IMR-90 (cell line): ENCODE measurements at regions not wholly inside any gene's neighbourhood (a gene's known extent, or its start where the extent isn't known, plus 50 kb on each side); places are given as distances from the start of the nearest gene placed in this dataset.

Experiments used
- ATAC-seq: fragments of 200-7000 bp; cut with Tn5 transposase; 2 replicates; pipeline ENCODE4 v1.9.1; 2020; ENCODE audit warnings: low read depth, mild to moderate bottlenecking, moderate library complexity
- BruUV-seq: library from RNA; stranded (reverse); fragments of 400-500 nt; replicated peaks from 2 replicates; lab custom pipeline; 2021; lab: Mats Ljungman, UMichigan
- CTCF ChIA-PET: fragments of 300-600 bp; formaldehyde crosslinking; extraction: SDS; loops from one replicate; lab custom pipeline; 2021; ENCODE audit warnings: antibody characterized with exemption; lab: Yijun Ruan, JAX
- POLR2A ChIA-PET: fragments of 300-600 bp; sonication (Branson Sonifier 250); formaldehyde crosslinking; loops from one replicate; lab custom pipeline; 2022; ENCODE audit warnings: antibody characterized with exemption; ENCODE audit not compliant: unreplicated experiment; lab: Charles Lee
- DNase-seq: peaks from one replicate; pipeline ENCODE4 v3.0.0; 2013
- H2AFZ ChIP-seq: replicated peaks from 2 replicates; pipeline ENCODE3; 2013; ENCODE audit warnings: low read length, mild to moderate bottlenecking; ENCODE audit not compliant: poor library complexity
- H2AK5ac ChIP-seq: 2 replicates; pipeline ENCODE4 v1.6.1; 2013; ENCODE audit warnings: low read depth, low read length, inconsistent platforms
- H2AK9ac ChIP-seq: replicated peaks from 2 replicates; pipeline ENCODE3; 2013; ENCODE audit warnings: mild to moderate bottlenecking, low read depth, low read length, moderate library complexity; ENCODE audit not compliant: poor library complexity
- H2BK120ac ChIP-seq: 2 replicates; pipeline ENCODE4 v1.6.1; 2013; ENCODE audit warnings: low read depth, low read length, inconsistent platforms
- H2BK15ac ChIP-seq: 3 replicates; pipeline ENCODE4 v1.6.1; 2013; ENCODE audit warnings: low read depth, low read length, inconsistent platforms
- H2BK20ac ChIP-seq: 2 replicates; pipeline ENCODE4 v1.6.1; 2013; ENCODE audit warnings: low read depth, mild to moderate bottlenecking, inconsistent platforms, low read length, moderate library complexity
- H2BK5ac ChIP-seq: 2 replicates; pipeline ENCODE4 v1.6.1; 2013; ENCODE audit warnings: mild to moderate bottlenecking, low read depth, low read length, inconsistent platforms; ENCODE audit not compliant: poor library complexity, severe bottlenecking
- H3K14ac ChIP-seq: replicated peaks from 2 replicates; pipeline ENCODE4 v1.6.1; 2013; ENCODE audit warnings: low read depth, low read length, inconsistent platforms
- H3K18ac ChIP-seq: 2 replicates; pipeline ENCODE4 v1.6.1; 2013; ENCODE audit warnings: low read depth, low read length, control low read depth
- H3K23ac ChIP-seq: 2 replicates; pipeline ENCODE4 v1.6.1; 2013; ENCODE audit warnings: low read depth, low read length, inconsistent platforms
- H3K27ac ChIP-seq: 2 replicates; pipeline ENCODE4 v1.5.1; 2013; ENCODE audit warnings: mild to moderate bottlenecking, control low read depth, low read length; ENCODE audit not compliant: insufficient read depth
- H3K27me3 ChIP-seq: 2 replicates; pipeline ENCODE4 v1.6.1; 2013; ENCODE audit warnings: low read length; ENCODE audit not compliant: control insufficient read depth, insufficient read depth
- H3K36me3 ChIP-seq: 2 replicates; pipeline ENCODE4 v1.6.1; 2013; ENCODE audit warnings: low read length, mixed read lengths; ENCODE audit not compliant: control insufficient read depth, insufficient read depth
- H3K4ac ChIP-seq: 2 replicates; pipeline ENCODE4 v1.6.1; 2013; ENCODE audit warnings: low read depth, low read length, inconsistent platforms
- H3K4me1 ChIP-seq: 2 replicates; pipeline ENCODE4 v1.6.1; 2013; ENCODE audit warnings: low read length, mixed read lengths; ENCODE audit not compliant: control insufficient read depth, insufficient read depth
- H3K4me2 ChIP-seq: 2 replicates; pipeline ENCODE4 v1.6.1; 2013; ENCODE audit warnings: low read depth, mild to moderate bottlenecking, control low read depth, low read length, moderate library complexity
- H3K4me3 ChIP-seq: 2 replicates; pipeline ENCODE4 v1.5.1; 2013; ENCODE audit warnings: low read depth, mild to moderate bottlenecking, control low read depth, low read length, moderate library complexity; ENCODE audit not compliant: insufficient read depth
- H3K56ac ChIP-seq: 2 replicates; pipeline ENCODE4 v1.6.1; 2013; ENCODE audit warnings: low read length, inconsistent platforms; ENCODE audit not compliant: insufficient read depth; ENCODE audit errors: extremely low read depth
- H3K79me1 ChIP-seq, 2 experiments: 2 replicates each; pipeline ENCODE4 v1.6.1; 2013; ENCODE audit warnings: low read length in 2 of 2, inconsistent platforms in 1 of 2, low read depth in 1 of 2
- H3K9ac ChIP-seq: 2 replicates; pipeline ENCODE4 v1.6.1; 2013; ENCODE audit warnings: low read depth, low read length, control low read depth
- H3K9me1 ChIP-seq: 2 replicates; pipeline ENCODE4 v1.6.1; 2013; ENCODE audit warnings: low read length, inconsistent platforms; ENCODE audit not compliant: insufficient read depth
- H3K9me3 ChIP-seq: 2 replicates; pipeline ENCODE4 v1.6.1; 2013; ENCODE audit warnings: low read length; ENCODE audit not compliant: control insufficient read depth, insufficient read depth
- H4K20me1 ChIP-seq: 2 replicates; pipeline ENCODE4 v1.6.1; 2013; ENCODE audit warnings: low read length, inconsistent platforms; ENCODE audit not compliant: insufficient read depth
- H4K5ac ChIP-seq: 2 replicates; pipeline ENCODE4 v1.6.1; 2013; ENCODE audit warnings: mild to moderate bottlenecking, low read depth, low read length, control low read depth
- H4K8ac ChIP-seq, 2 experiments: 2 replicates each; pipeline ENCODE4 v1.6.1; 2013; ENCODE audit warnings: low read depth in 2 of 2, low read length in 2 of 2, control low read depth in 1 of 2, inconsistent platforms in 1 of 2
- H4K91ac ChIP-seq: 2 replicates; pipeline ENCODE4 v1.6.1; 2013; ENCODE audit warnings: low read depth, low read length, inconsistent platforms; ENCODE audit not compliant: insufficient read depth
- BHLHE40 ChIP-seq: fragments of 150-350 bp; IDR thresholded peaks from 2 replicates; pipeline ENCODE4 v1.6.1; 2016; ENCODE audit warnings: mild to moderate bottlenecking, low read depth, low read length
- CEBPB ChIP-seq: IDR thresholded peaks from 2 replicates; pipeline ENCODE4 v1.6.1; 2012; ENCODE audit warnings: low read depth, low read length, improper control_type of control experiment
- CHD1 ChIP-seq: IDR thresholded peaks from 2 replicates; pipeline ENCODE4 v1.6.1; 2012; ENCODE audit warnings: low read depth, low read length, improper control_type of control experiment
- FOS ChIP-seq: fragments of 150-350 bp; IDR thresholded peaks from 2 replicates; pipeline ENCODE4 v1.6.1; 2016; ENCODE audit warnings: low read depth, low read length
- MAFK ChIP-seq: IDR thresholded peaks from 2 replicates; pipeline ENCODE4 v1.6.1; 2012; ENCODE audit warnings: low read depth, low read length, improper control_type of control experiment
- MAZ ChIP-seq: IDR thresholded peaks from 2 replicates; pipeline ENCODE4 v1.6.1; 2012; ENCODE audit warnings: low read depth, mild to moderate bottlenecking, low read length, improper control_type of control experiment, moderate library complexity, borderline replicate concordance
- MXI1 ChIP-seq: IDR thresholded peaks from 2 replicates; pipeline ENCODE4 v1.6.1; 2012; ENCODE audit warnings: low read depth, mild to moderate bottlenecking, low read length, moderate library complexity, borderline replicate concordance
- NFE2L2 ChIP-seq: fragments of 150-350 bp; IDR thresholded peaks from 2 replicates; pipeline ENCODE4 v1.6.1; 2016; ENCODE audit warnings: low read depth, mild to moderate bottlenecking, low read length
- POLR2A ChIP-seq: IDR thresholded peaks from 2 replicates; pipeline ENCODE4 v1.6.1; 2012; ENCODE audit warnings: mild to moderate bottlenecking, low read depth, low read length
- RAD21 ChIP-seq: IDR thresholded peaks from 2 replicates; pipeline ENCODE4 v1.6.1; 2012; ENCODE audit warnings: low read length, improper control_type of control experiment
- RCOR1 ChIP-seq: IDR thresholded peaks from 2 replicates; pipeline ENCODE4 v1.6.1; 2012; ENCODE audit warnings: mild to moderate bottlenecking, low read length, improper control_type of control experiment; ENCODE audit not compliant: insufficient replicate concordance
- RFX5 ChIP-seq: IDR thresholded peaks from 2 replicates; pipeline ENCODE4 v1.8.0; 2012; ENCODE audit warnings: low read depth, mild to moderate bottlenecking, low read length, moderate library complexity
- SMC3 ChIP-seq: fragments of 150-350 bp; IDR thresholded peaks from 2 replicates; pipeline ENCODE4 v1.6.1; 2016; ENCODE audit warnings: low read depth, mild to moderate bottlenecking, antibody characterized with exemption, low read length, moderate library complexity
- WGBS, 2 experiments: methylation state at CpG; one replicate each; pipeline versions ENCODE4 v1.1.5 to v1.1.7; 2013; ENCODE audit warnings: missing lambda C conversion rate in 2 of 2; ENCODE audit not compliant: insufficient read length in 1 of 2; ENCODE audit errors: extremely low coverage in 2 of 2; 5-methylcytosine and 5-hydroxymethylcytosine counted together
- dilution Hi-C: fragments of 300-500 bp; cut with HindIII; formaldehyde crosslinking; loops from one replicate; pipeline ENCODE4 v1.14.3; 2018; ENCODE audit warnings: low sequenced_read_pairs; ENCODE audit not compliant: unreplicated experiment
- in situ Hi-C: fragments of 300-500 bp; cut with MboI; formaldehyde crosslinking; loops from 3 replicates; pipeline ENCODE4 v1.14.3; 2019; ENCODE audit warnings: low sequenced_read_pairs, inconsistent platforms, mixed read lengths
- intact Hi-C: fragments of 100-400 bp; cut with micrococcal nuclease; formaldehyde crosslinking; loops from 2 replicates; pipeline ENCODE4 v1.10.0; 2022
- TF ChIP-seq, protein P1 (sequence below): fragments of 150-350 bp; IDR thresholded peaks from 2 replicates; pipeline ENCODE4 v1.6.1; 2016; ENCODE audit warnings: low read depth, mild to moderate bottlenecking, low read length, moderate library complexity, borderline replicate concordance
- TF ChIP-seq, protein P2 (sequence below): fragments of 150-350 bp; IDR thresholded peaks from 2 replicates; pipeline ENCODE4 v1.6.1; 2017; ENCODE audit warnings: mild to moderate bottlenecking, antibody characterized with exemption, low read length, low read depth
- TF ChIP-seq, protein P3 (sequence below): conservative IDR thresholded peaks from 2 replicates; pipeline ENCODE4 v1.5.1; 2012; ENCODE audit warnings: mild to moderate bottlenecking, low read depth, low read length, improper control_type of control experiment

DNA sequence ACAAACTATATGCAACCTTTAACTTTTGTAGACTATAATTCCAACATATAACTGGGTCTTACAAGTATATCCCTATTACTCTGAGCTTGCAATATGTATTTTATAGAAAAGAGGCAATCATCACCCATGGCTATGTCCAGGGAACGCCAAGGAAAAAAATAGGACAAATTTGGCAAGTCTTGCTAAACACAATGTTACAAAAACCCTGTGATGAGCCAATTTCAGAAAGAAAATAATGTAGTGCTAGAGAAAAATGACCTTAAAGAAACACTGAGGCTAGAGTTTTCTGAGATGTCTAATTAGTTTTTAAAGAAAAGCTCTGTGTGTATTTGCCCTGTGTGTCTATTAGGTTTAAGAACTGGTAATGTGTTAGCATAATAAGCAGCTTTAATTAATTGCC lies 68.0 kb upstream of the FREM2 start:
- Histone ChIP-seq H2AK5ac (no peak overlapping the region), H2BK20ac (no peak overlapping the region), H2AFZ (no peak overlapping the region), H3K56ac (no peak overlapping the region), H3K4me2 (no peak overlapping the region), H3K36me3 (no peaks in the 10 kb centered on the region), H3K4me3 (no peak overlapping the region), H3K18ac (no peak overlapping the region), H4K91ac (no peak overlapping the region), H4K5ac (no peak overlapping the region), H3K9me3 (no peaks in the 10 kb centered on the region), H2AK9ac (no peak overlapping the region), H3K27ac (no peak overlapping the region), H4K20me1 (no peaks in the 10 kb centered on the region), H3K9me1 (no peaks in the 10 kb centered on the region), H3K23ac (no peak overlapping the region), H2BK5ac (no peak overlapping the region), H3K4ac (no peak overlapping the region), H3K4me1 (no peaks in the 10 kb centered on the region), H3K79me1 (no peaks in the 10 kb centered on the region), H4K8ac (no peak overlapping the region), H3K27me3 (no peaks in the 10 kb centered on the region), H2BK120ac (no peak overlapping the region), H3K9ac (no peak overlapping the region), H2BK15ac (no peak overlapping the region), H3K14ac (no peak overlapping the region)
- intact Hi-C loops: no loop called here
- TF ChIP-seq, protein P1, sequence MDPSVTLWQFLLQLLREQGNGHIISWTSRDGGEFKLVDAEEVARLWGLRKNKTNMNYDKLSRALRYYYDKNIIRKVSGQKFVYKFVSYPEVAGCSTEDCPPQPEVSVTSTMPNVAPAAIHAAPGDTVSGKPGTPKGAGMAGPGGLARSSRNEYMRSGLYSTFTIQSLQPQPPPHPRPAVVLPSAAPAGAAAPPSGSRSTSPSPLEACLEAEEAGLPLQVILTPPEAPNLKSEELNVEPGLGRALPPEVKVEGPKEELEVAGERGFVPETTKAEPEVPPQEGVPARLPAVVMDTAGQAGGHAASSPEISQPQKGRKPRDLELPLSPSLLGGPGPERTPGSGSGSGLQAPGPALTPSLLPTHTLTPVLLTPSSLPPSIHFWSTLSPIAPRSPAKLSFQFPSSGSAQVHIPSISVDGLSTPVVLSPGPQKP: no peak
- TF ChIP-seq RFX5: no peak
- no peak for TF ChIP-seq FOS
- no peak for TF ChIP-seq MAZ
- TF ChIP-seq, protein P2, sequence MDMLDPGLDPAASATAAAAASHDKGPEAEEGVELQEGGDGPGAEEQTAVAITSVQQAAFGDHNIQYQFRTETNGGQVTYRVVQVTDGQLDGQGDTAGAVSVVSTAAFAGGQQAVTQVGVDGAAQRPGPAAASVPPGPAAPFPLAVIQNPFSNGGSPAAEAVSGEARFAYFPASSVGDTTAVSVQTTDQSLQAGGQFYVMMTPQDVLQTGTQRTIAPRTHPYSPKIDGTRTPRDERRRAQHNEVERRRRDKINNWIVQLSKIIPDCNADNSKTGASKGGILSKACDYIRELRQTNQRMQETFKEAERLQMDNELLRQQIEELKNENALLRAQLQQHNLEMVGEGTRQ: no peak
- TF ChIP-seq, protein P3, sequence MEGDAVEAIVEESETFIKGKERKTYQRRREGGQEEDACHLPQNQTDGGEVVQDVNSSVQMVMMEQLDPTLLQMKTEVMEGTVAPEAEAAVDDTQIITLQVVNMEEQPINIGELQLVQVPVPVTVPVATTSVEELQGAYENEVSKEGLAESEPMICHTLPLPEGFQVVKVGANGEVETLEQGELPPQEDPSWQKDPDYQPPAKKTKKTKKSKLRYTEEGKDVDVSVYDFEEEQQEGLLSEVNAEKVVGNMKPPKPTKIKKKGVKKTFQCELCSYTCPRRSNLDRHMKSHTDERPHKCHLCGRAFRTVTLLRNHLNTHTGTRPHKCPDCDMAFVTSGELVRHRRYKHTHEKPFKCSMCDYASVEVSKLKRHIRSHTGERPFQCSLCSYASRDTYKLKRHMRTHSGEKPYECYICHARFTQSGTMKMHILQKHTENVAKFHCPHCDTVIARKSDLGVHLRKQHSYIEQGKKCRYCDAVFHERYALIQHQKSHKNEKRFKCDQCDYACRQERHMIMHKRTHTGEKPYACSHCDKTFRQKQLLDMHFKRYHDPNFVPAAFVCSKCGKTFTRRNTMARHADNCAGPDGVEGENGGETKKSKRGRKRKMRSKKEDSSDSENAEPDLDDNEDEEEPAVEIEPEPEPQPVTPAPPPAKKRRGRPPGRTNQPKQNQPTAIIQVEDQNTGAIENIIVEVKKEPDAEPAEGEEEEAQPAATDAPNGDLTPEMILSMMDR: no peak
- TF ChIP-seq RAD21: no peak
- no peak for TF ChIP-seq CEBPB
- no peak for TF ChIP-seq POLR2A
- no peak for TF ChIP-seq MXI1
- TF ChIP-seq MAFK: no peak
- no peak for TF ChIP-seq RCOR1
- TF ChIP-seq NFE2L2: no peak
- TF ChIP-seq BHLHE40: no peak
- no peak for TF ChIP-seq SMC3
- no peak for TF ChIP-seq CHD1
- BruUV-seq: no TSS peak
- in situ Hi-C loops: no loop called here
- ChIA-PET CTCF (no interaction called here), POLR2A (no interaction called here)
- no CpG with 5 or more reads among the region's 1 CpG for WGBS, 2 experiments
- dilution Hi-C loops: no loop called here
- ATAC-seq (no peak), DNase-seq (no peak)
